GM12878 (cell line): ENCODE measurements at regions not wholly inside any gene's neighbourhood (a gene's known extent, or its start where the extent isn't known, plus 50 kb on each side); places are given as distances from the start of the nearest gene placed in this dataset.

Experiments used
- ASH2L ChIP-seq: fragments of 300-600, 200-600 bp; sonication (generic); IDR thresholded peaks from 2 replicates; pipeline ENCODE4 v1.6.1; 2017; ENCODE audit warnings: low read depth, mild to moderate bottlenecking, borderline replicate concordance
- ATF3 ChIP-seq: IDR thresholded peaks from 2 replicates; pipeline ENCODE4 v1.6.1; 2011; ENCODE audit warnings: low read depth, mild to moderate bottlenecking, low read length, moderate library complexity, borderline replicate concordance; ENCODE audit errors: extremely low read depth
- BCLAF1 ChIP-seq: fragments of 450-650 bp; IDR thresholded peaks from 2 replicates; pipeline ENCODE4 v1.6.1; 2017; ENCODE audit warnings: antibody characterized with exemption, mild to moderate bottlenecking, moderate library complexity
- CBFB ChIP-seq: IDR thresholded peaks from 2 replicates; pipeline ENCODE4 v1.6.1; 2016; ENCODE audit warnings: antibody characterized with exemption, low read depth
- CTCF ChIP-seq, 3 experiments: IDR thresholded peaks in 2 of 3; conservative IDR thresholded peaks in 1 of 3; 2 replicates each; pipeline ENCODE4 v1.5.1; 2011; ENCODE audit warnings: low read depth in 3 of 3, low read length in 3 of 3, mild to moderate bottlenecking in 3 of 3, control low read depth in 2 of 3, moderate library complexity in 2 of 3, inconsistent platforms in 1 of 3, mixed read lengths in 1 of 3; ENCODE audit not compliant: control insufficient read depth in 2 of 3, insufficient read depth in 1 of 3; ENCODE audit errors: extremely low read depth in 1 of 3
- E4F1 ChIP-seq: fragments of 450-650 bp; IDR thresholded peaks from 2 replicates; pipeline ENCODE4 v1.6.1; 2018; ENCODE audit warnings: borderline replicate concordance, mild to moderate bottlenecking; ENCODE audit not compliant: partially characterized antibody
- FOXK2 ChIP-seq: fragments of 450-650 bp; IDR thresholded peaks from 2 replicates; pipeline ENCODE4 v1.6.1; 2017; ENCODE audit warnings: mild to moderate bottlenecking, moderate library complexity
- NFIC ChIP-seq: IDR thresholded peaks from 2 replicates; pipeline ENCODE4 v1.6.1; 2012; ENCODE audit warnings: low read depth, mild to moderate bottlenecking, inconsistent platforms, low read length, moderate library complexity
- PAX8 ChIP-seq: fragments of 450-650 bp; IDR thresholded peaks from 2 replicates; pipeline ENCODE4 v1.6.1; 2017; ENCODE audit warnings: mild to moderate bottlenecking, moderate library complexity
- POLR2A ChIP-seq: IDR thresholded peaks from 2 replicates; pipeline ENCODE4 v1.6.1; 2011; ENCODE audit warnings: low read depth, mild to moderate bottlenecking, low read length
- SMAD1 ChIP-seq: fragments of 450-650 bp; IDR thresholded peaks from 2 replicates; pipeline ENCODE4 v1.6.1; 2018; ENCODE audit warnings: mild to moderate bottlenecking, low read depth; ENCODE audit not compliant: partially characterized antibody
- SMC3 ChIP-seq: IDR thresholded peaks from 2 replicates; pipeline ENCODE4 v1.6.1; 2011; ENCODE audit warnings: low read length, improper control_type of control experiment, borderline replicate concordance

- TF ChIP-seq BCLAF1, result no peak
- TF ChIP-seq E4F1, result no peak
- no peak for TF ChIP-seq FOXK2
- no peak for TF ChIP-seq ATF3
- TF ChIP-seq NFIC, result no peak
- no peak for TF ChIP-seq SMAD1
- no peak for TF ChIP-seq ASH2L
- TF ChIP-seq PAX8, result no peak
- no peak for TF ChIP-seq POLR2A
- peak; percentile 53; the same call in 1 of the 2 replicates for TF ChIP-seq SMC3
- no peak for TF ChIP-seq CBFB
- TF ChIP-seq CTCF (IDR thresholded peaks at IDR 0.05 in 2 of 3, conservative IDR thresholded peaks at IDR 0.05 in 1 of 3; ENCODE audit: control insufficient read depth in 2 of 3, extremely low read depth in 1 of 3, insufficient read depth in 1 of 3, low read depth in 3 of 3, low read length in 3 of 3), result peak; percentile 64 to 72 (median 71)
- TF ChIP-seq, all 136 proteins: peak for 9
These were observed 1089.1 kb downstream of the SLC6A15 start (continued) for GRCh38 chr12:83823386-83824045.
